ENCODE measurements at regions not wholly inside any gene's neighbourhood (a gene's known extent, or its start where the extent isn't known, plus 50 kb on each side); places are given as distances from the start of the nearest gene placed in this dataset.

GRCh38 chr13:32905063-32905863, 111.0 kb upstream of the KL start:
- DNase-seq (ENCODE audit: low spot score) (no peak), ATAC-seq (no peak)

GRCh38 chr13:32905864-32906180, 110.4 kb upstream of the KL start:
- ATAC-seq = no peak
- DNase-seq (ENCODE audit: low spot score) = no peak

DNA sequence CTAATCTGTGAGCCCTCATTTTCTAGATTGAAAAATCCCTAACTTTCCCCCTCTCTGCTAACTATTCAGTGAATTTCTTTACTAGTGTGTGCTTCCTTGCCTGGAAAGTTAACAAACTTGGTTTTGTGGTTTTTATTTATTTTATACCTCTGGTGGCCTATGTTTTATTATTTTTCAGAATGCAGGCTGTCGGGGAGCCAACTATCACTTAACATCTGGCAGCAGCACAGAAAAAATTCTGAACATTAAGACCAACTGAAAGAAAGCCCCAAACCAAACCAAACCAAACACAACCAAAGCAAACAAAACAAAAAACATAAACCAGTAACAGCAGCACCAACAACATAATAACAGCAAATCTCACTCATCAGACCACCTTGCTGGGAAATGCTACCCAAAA, 109.0 kb upstream of the KL start:
- no peak for ATAC-seq
- no peak for DNase-seq (ENCODE audit: low spot score)

- DNase-seq (ENCODE audit: low spot score) (no peak), ATAC-seq (no peak)
Observed at GRCh38 chr13:32910530-32910929, 105.7 kb upstream of the KL start.

DNA sequence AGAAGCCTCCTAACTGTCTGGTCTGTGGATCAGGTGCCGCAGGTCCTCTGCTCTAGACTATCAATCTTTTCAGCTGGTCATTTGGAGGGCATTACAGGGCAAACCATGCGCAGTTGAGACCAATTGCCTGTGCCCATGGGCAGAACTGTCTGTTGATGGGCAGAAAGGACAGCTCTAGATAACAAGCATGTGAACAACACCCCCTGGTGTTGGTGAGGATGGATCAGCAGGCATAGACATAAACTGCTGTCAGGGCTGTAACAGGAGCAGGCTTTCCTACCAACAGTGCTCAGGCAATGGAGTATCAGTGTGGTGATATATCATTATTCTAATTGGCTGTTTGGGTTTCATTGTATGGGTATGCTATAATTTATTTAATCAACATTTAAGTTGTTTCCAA, 104.7 kb upstream of the KL start:
- DNase-seq (ENCODE audit: low spot score) = no peak
- ATAC-seq = peak; percentile 95

DNA sequence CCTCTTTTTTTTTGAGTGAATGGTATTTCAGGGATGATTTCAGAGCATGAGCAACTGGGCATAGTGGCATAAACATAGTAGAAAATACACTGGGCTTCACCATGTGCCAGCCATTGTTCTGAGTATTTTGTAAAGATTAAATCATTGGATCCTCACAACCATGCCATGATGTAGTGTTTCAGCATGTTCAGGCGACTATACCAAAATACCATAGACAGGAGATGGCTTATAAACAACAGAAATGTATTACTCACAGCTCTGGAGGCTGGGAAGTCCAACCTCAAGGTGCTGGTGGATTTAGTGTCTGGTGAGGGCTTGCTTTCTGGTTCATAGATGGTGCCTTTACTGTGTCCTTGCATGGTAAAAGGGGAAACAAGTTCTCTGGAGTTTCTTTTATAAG, 101.5 kb upstream of the KL start:
- DNase-seq (ENCODE audit: low spot score) (no peak), ATAC-seq (no peak)

DNA sequence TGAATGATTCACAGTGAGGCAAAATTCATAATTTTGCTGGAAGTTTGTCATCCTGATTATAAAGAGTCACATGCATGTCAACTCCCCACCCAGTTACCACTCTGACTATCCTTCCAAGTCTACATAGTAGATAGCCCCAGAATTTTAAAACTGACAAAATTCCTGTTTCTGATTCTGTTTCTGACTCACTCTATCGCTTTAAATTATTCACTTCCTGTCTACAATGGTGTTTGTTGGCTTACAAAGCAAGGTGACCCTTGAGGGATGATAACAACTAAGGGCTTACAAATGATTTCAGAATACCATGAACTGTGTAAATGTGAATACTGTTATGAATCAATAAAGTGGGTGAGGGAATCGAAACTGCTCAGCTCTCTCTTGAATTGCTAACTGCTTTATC, 98.7 kb upstream of the KL start:
- ATAC-seq (no peak), DNase-seq (ENCODE audit: low spot score) (no peak)

DNA sequence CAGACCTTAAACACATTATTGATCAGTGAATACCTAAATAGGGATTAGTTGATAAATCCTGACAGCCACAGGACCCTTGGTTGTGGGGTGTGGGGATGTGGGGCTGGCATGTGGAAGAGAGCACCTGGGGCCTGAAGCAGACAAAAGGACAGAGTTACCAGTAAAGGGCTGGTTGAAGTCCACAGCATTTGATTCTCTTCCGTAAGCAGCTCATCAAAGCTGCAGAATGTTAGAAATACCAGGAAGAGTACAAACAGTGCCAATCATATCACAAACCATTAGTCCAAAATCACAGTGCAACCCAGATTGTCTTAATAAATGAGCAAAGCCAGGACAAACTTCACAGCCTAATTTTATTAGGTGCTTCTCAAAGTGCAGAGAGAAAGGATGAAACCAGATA, 92.5 kb upstream of the KL start:
- DNase-seq (ENCODE audit: low spot score) = no peak

GRCh38 chr13:32924886-32925285, 91.3 kb upstream of the KL start:
- ATAC-seq (no peak), DNase-seq (ENCODE audit: low spot score) (no peak)

More for the DNA sequence above, 92.5 kb upstream of the KL start:
- no peak for ATAC-seq

DNA sequence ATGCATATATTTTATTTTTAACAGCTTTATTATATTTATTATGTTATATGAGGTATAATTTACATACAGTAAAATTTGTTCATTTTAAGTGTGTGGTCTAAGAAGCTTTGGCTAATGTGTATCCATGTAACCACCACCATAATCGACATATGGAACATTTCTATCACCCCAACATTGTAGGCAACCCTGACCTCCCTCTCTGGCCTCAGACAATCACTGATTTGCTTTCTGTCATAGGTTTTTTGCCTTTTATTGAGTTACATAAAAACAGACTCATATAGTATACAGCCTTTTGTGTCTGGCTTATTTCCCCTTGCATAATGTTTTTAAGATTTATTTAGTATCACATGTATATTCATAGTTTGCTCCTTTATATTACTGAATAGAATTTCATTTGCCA, 90.7 kb upstream of the KL start:
- DNase-seq (ENCODE audit: low spot score) (no peak), ATAC-seq (no peak)

DNA sequence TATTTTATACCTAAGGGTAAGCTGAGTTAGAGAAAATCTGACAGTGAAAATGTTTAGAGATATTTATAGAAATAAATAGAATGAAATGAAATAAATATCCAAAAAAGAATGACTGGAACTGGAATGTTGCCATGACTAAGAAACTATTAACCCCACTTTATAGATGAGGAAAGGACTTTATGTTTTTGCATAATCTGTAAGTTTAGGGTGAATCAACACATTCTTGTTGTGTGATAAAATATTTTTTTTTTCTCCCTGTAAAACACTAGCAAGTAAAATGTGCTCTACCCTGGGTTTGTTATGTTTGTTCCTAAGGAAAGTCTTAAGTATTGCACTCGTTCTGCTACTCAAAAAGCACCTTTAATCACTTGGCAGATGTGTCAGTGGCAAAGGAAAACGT, 83.8 kb upstream of the KL start:
- ATAC-seq = no peak
- DNase-seq (ENCODE audit: low spot score) = no peak

GRCh38 chr13:32936716-32937115, 79.5 kb upstream of the KL start:
- ATAC-seq (no peak), DNase-seq (ENCODE audit: low spot score) (no peak)

DNA sequence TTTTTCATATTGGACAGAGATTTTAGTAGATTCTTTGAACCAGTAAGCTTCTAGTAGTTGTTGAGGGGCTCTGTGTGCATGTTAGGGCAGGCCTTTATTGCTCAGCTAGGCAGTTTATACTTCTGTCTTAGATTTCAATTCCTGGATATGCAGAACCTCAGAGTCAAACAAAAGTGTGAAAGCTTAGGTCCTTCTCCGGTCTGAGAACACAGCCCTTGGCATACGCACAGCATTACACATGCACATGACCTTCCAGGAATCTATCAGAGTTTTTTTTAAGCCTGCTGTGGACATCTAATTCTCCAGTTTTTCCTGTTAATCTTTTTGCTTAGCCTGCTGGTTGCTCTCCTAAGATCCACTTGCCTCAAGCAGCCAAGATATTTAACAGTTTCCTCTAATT, 77.9 kb upstream of the KL start:
- ATAC-seq = no peak
- DNase-seq (ENCODE audit: low spot score) = no peak

DNA sequence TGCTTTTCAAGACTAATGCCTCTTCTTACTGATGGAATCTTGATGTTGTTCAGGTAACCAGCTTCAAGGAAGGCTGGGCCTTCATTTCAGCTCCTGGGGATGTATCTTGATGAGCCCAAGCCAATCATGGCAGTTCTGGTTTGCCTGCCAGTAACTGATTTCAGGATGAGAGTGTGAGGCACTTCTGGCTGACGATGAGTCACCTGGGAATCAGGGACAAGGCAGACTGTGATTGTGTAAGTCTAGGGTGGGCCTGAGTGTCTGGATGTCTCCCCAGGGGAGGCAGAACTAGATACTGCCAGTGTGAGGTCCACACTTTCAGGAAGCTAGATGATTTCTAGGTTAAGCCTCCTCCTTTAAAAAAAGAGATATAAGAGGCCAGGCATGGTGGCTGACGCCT, 77.3 kb upstream of the KL start:
- DNase-seq (ENCODE audit: low spot score) (no peak), ATAC-seq (no peak)

DNA sequence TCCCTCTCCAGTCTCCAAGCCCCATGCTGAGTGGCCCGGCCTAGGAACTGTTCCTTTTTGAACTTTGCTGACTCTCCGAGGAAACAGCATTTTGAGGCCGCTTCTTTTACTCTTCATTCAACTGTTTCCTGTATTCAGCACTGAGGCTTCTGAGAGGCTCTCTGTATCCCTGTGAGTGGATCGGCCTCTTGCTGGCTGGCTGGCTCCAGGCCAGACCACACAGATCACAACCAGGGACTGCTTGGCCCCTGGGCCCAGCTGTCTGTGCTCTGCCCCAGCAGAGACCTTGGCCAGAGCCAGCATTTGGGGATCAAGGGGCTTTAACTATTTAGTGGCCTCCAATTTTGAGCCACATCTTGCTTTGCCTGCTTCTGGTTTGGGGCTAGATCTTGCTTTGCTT, 75.6 kb upstream of the KL start:
- no peak for DNase-seq (ENCODE audit: low spot score)
- peak; percentile 17 for ATAC-seq

GRCh38 chr13:32941368-32941767, 74.9 kb upstream of the KL start:
- no peak for DNase-seq (ENCODE audit: low spot score)
- no peak for ATAC-seq

DNA sequence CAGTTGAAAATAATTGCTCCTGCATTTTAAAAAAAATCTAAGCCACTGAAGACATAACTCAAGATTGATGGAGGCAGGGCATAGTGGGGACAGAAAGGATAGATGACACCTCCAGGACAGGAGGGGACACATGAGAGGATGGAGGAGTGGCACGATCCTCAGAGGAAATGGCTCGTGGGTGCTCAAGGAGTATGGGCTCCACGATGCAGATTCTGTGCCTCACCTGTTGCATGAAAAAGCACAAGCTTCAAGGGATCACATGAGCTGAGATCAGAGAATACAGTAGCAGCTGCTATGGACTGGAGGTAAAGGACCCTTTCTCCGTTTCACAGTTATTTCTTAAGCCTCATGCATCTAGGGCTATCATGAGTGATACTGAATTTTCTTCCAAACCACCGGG, 69.7 kb upstream of the KL start:
- no peak for DNase-seq (ENCODE audit: low spot score)
- no peak for ATAC-seq

GRCh38 chr13:32947411-32948276, 68.6 kb upstream of the KL start:
- ATAC-seq (no peak), DNase-seq (ENCODE audit: low spot score) (no peak)

DNA sequence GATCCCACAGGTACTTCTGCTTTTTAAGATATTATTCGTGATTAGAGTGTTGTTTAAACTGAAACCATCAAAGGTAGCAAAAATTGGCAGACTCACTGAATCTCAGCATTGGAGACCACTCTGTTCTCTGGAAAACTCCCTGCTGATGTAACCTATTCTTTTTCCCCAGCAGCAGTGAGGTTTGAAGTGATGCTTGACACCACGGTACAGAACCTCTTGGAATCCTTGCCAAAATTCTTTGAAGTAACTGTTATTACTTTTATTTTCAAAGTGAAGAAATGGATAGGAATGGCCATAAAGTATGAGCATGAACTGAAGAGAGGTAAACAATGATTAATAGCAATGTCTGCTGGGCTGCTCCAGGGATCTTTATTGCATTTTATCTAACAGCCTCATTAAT, 66.4 kb upstream of the KL start:
- DNase-seq (ENCODE audit: low spot score) (no peak), ATAC-seq (no peak)

DNA sequence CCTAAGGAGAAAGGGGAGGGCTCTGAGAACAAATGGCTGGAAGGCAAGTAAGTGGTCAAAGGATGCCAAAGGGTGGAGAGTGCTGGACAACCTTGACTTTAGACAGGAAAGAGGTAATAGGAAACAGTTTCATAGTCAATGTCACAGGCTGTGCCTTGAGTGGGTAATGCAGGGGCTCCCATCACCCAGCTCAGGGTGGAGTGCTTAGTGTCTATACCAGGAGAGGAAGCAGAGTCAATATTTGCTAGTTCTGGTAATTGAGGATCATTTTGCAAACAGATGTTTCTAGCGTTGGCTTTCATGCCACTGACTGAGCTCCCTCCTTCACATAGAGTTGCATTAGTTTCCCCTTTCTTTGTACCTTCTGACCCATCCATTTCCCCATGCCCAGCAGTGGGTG, 64.6 kb upstream of the KL start:
- DNase-seq (ENCODE audit: low spot score) = no peak
- no peak for ATAC-seq

GRCh38 chr13:32955881-32956594, 60.2 kb upstream of the KL start:
- ATAC-seq (peak; percentile 82), DNase-seq (ENCODE audit: low spot score) (no peak)

DNA sequence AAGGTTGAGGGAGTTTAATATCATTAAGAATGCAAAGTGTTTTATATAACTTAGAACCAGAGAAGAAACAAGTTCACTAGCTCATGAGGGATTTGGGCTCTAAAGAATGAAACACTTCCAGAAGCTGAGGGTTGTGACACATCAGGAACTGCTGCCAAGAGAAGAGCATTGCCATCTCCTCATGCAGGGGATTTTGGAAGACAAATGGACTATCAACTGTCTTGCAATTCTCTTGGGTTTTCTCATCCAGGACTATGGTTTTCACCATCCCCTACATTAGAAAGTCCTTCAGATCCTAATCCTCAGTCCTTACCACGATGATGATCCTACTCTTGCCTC, 59.7 kb upstream of the KL start:
- DNase-seq (ENCODE audit: low spot score) (no peak), ATAC-seq (peak; percentile 73)

Measured in left lobe of liver (tissue), 2 donors.